A549 (cell line): ENCODE measurements at regions not wholly inside any gene's neighbourhood (a gene's known extent, or its start where the extent isn't known, plus 50 kb on each side); places are given as distances from the start of the nearest gene placed in this dataset.
A peak's percentile ranks its signal among the peaks of the same experiment; 100 is the strongest.

ENCODE experiments used
- ATAC-seq, 2 experiments: fragments of 200-7000 bp in 1 of 2; fragments of >200 bp in 1 of 2; cut with Nextera tagmentation in 1 of 2; cut with Tn5 transposase in 1 of 2; 3 replicates each; pipeline versions ENCODE4 v1.8.0 to v1.9.1; 2018 to 2020; ENCODE audit warnings: mild to moderate bottlenecking in 1 of 2, moderate library complexity in 1 of 2
- CTCF ChIA-PET: fragments of 300-600 bp; sonication (Branson Sonifier 250); formaldehyde crosslinking; extraction: SDS; loops from one replicate; lab custom pipeline; 2021; ENCODE audit warnings: antibody characterized with exemption, inconsistent platforms; lab: Yijun Ruan, JAX
- POLR2A ChIA-PET: fragments of 350-600 bp; formaldehyde crosslinking; extraction: SDS; loops from one replicate; lab custom pipeline; 2021; ENCODE audit warnings: antibody characterized with exemption, inconsistent platforms; lab: Yijun Ruan, JAX
- DNase-seq, 2 experiments: peaks; one replicate each; pipeline versions ENCODE4 v3.0.0 to v3.0.0-alpha.2; 2011 to 2016; ENCODE audit warnings: low read depth in 1 of 2, low spot score in 1 of 2
- FAIRE-seq: peaks from 2 replicates; lab custom pipeline; 2011; peaks lifted over from hg19 to GRCh38; lab: Jason Lieb, UNC
- H3K27ac ChIP-seq, 2 experiments: fragments of >200 bp; sonication (Bioruptor Twin); formaldehyde crosslinking; 3 replicates each; pipeline ENCODE4 v1.5.1; 2016 to 2017
- H3K4me1 ChIP-seq: fragments of >200 bp; sonication (Bioruptor Twin); formaldehyde crosslinking; 3 replicates; pipeline ENCODE4 v1.6.1; 2016
- H3K4me2 ChIP-seq: fragments of >200 bp; sonication (Bioruptor Twin); formaldehyde crosslinking; 3 replicates; pipeline ENCODE4 v1.6.1; 2016
- H3K4me3 ChIP-seq: fragments of >200 bp; sonication (Bioruptor Twin); formaldehyde crosslinking; 3 replicates; pipeline ENCODE4 v1.5.1; 2016
- H3K9me3 ChIP-seq: fragments of >200 bp; sonication (Bioruptor Twin); formaldehyde crosslinking; 3 replicates; pipeline ENCODE4 v1.6.1; 2016
- BCL3 ChIP-seq: fragments of >200 bp; sonication (Bioruptor Twin); formaldehyde crosslinking; IDR thresholded peaks from 3 replicates; pipeline ENCODE4 v1.6.1; 2016
- BHLHE40 ChIP-seq: IDR thresholded peaks from 2 replicates; pipeline ENCODE4 v1.6.1; 2012; ENCODE audit warnings: low read depth, low read length, inconsistent platforms
- CBX2 ChIP-seq: fragments of 200-600 bp; sonication (generic); IDR thresholded peaks from 2 replicates; pipeline ENCODE4 v1.6.1; 2016; ENCODE audit warnings: low read depth, mild to moderate bottlenecking, borderline replicate concordance
- CHD4 ChIP-seq: fragments of 200-600 bp; sonication (generic); IDR thresholded peaks from 2 replicates; pipeline ENCODE4 v1.6.1; 2016; ENCODE audit warnings: antibody characterized with exemption, mild to moderate bottlenecking, borderline replicate concordance
- CTCF ChIP-seq: fragments of >200 bp; sonication (Bioruptor Twin); formaldehyde crosslinking; IDR thresholded peaks from 3 replicates; pipeline ENCODE4 v1.5.1; 2016
- EHF ChIP-seq: fragments of 250-450 bp; sonication (Bioruptor Pico); IDR thresholded peaks from 2 replicates; pipeline ENCODE4 v1.5.0; 2020; ENCODE audit warnings: mild to moderate bottlenecking
- EHMT2 ChIP-seq: fragments of 200-600 bp; sonication (generic); IDR thresholded peaks from 2 replicates; pipeline ENCODE4 v1.6.1; 2016; ENCODE audit warnings: antibody characterized with exemption, low read depth, mild to moderate bottlenecking, moderate library complexity
- ELK1 ChIP-seq: fragments of 150-350 bp; IDR thresholded peaks from 2 replicates; pipeline ENCODE4 v1.6.1; 2014; ENCODE audit warnings: low read depth, mild to moderate bottlenecking, low read length
- FOSB ChIP-seq: fragments of 250-450 bp; sonication (Bioruptor Pico); IDR thresholded peaks from 2 replicates; pipeline ENCODE4 v1.5.0; 2020; ENCODE audit warnings: mild to moderate bottlenecking, moderate library complexity
- FOSL2 ChIP-seq, 2 experiments: fragments of 450-650 bp in 1 of 2; fragments of >200 bp in 1 of 2; sonication (Bioruptor Twin) in 1 of 2; formaldehyde crosslinking; IDR thresholded peaks; 2 replicates each; pipeline versions ENCODE4 v1.5.0 to v1.6.1; 2016 to 2020; ENCODE audit warnings: mild to moderate bottlenecking in 1 of 2, moderate library complexity in 1 of 2
- GATA3 ChIP-seq: IDR thresholded peaks from 2 replicates; pipeline ENCODE4 v1.6.1; 2012; ENCODE audit warnings: borderline replicate concordance
- HES2 ChIP-seq: fragments of >200 bp; sonication (Bioruptor Twin); formaldehyde crosslinking; IDR thresholded peaks from 2 replicates; pipeline ENCODE4 v1.6.1; 2016
- HEYL ChIP-seq: fragments of 250-450 bp; sonication (Bioruptor Pico); IDR thresholded peaks from 2 replicates; pipeline ENCODE4 v1.8.0; 2021; ENCODE audit warnings: mild to moderate bottlenecking, moderate library complexity
- HMGXB4 ChIP-seq: fragments of 250-450 bp; sonication (Bioruptor Pico); IDR thresholded peaks from 2 replicates; pipeline ENCODE4 v1.5.0; 2021; ENCODE audit warnings: mild to moderate bottlenecking, moderate library complexity, borderline replicate concordance
- JUN ChIP-seq, 2 experiments: fragments of >200 bp; sonication (Bioruptor Twin); formaldehyde crosslinking; IDR thresholded peaks; 2 replicates in 1 of 2; 3 replicates in 1 of 2; pipeline ENCODE4 v1.6.1; 2016 to 2017
- KDM1A ChIP-seq: fragments of 200-600 bp; sonication (generic); IDR thresholded peaks from 2 replicates; pipeline ENCODE4 v1.6.1; 2016; ENCODE audit warnings: low read depth, mild to moderate bottlenecking
- KDM5A ChIP-seq: fragments of 200-600 bp; sonication (generic); IDR thresholded peaks from 2 replicates; pipeline ENCODE4 v1.6.1; 2016; ENCODE audit warnings: antibody characterized with exemption, mild to moderate bottlenecking
- MAZ ChIP-seq: fragments of 150-350 bp; IDR thresholded peaks from 2 replicates; pipeline ENCODE4 v1.6.1; 2014; ENCODE audit warnings: antibody characterized with exemption, low read depth, low read length, borderline replicate concordance
- MYC ChIP-seq: IDR thresholded peaks from 2 replicates; pipeline ENCODE4 v1.6.1; 2012; ENCODE audit warnings: mild to moderate bottlenecking, inconsistent platforms, low read length, improper control_type of control experiment, borderline replicate concordance
- NFE2L2 ChIP-seq: fragments of 150-350 bp; conservative IDR thresholded peaks from 2 replicates; pipeline ENCODE4 v1.6.1; 2014; ENCODE audit warnings: low read length
- NPAS2 ChIP-seq: fragments of 250-450 bp; sonication (Bioruptor Pico); IDR thresholded peaks from 2 replicates; pipeline ENCODE4 v1.8.0; 2022; ENCODE audit warnings: mild to moderate bottlenecking, moderate library complexity, borderline replicate concordance
- RARB ChIP-seq: fragments of 250-450 bp; sonication (Bioruptor Pico); IDR thresholded peaks from 2 replicates; pipeline ENCODE4 v1.8.0; 2021; ENCODE audit warnings: mild to moderate bottlenecking, moderate library complexity
- RNF2 ChIP-seq: fragments of 200-600 bp; sonication (generic); IDR thresholded peaks from 2 replicates; pipeline ENCODE4 v1.6.1; 2016; ENCODE audit warnings: low read depth, mild to moderate bottlenecking, antibody characterized with exemption, moderate library complexity, borderline replicate concordance
- WGBS: methylation state at CpG from one replicate; pipeline ENCODE4 v1.1.6; 2017; ENCODE audit errors: missing lambda C conversion rate; 5-methylcytosine and 5-hydroxymethylcytosine counted together

- TF ChIP-seq ELK1 (no peak), HES2 (no peak)
Observed at GRCh38 chr12:39145175-39145999, 240.0 kb upstream of the CPNE8 start (continued).

- ChIA-PET POLR2A (no interaction called here), CTCF (interaction anchor here (1.2 to 8.2 kb wide), 2 partner anchors 128 to 132 kb away, joined by 3 to 101 read pairs; no protein-coding TSS in a partner anchor)
- TF ChIP-seq KDM5A (no peak), RNF2 (no peak), RARB (CRISPR knock-in tag) (no peak), HEYL (CRISPR knock-in tag) (no peak), MYC (no peak), EHMT2 (no peak), CBX2 (no peak), FOSB (CRISPR knock-in tag) (no peak), BHLHE40 (no peak), BCL3 (no peak), JUN (IDR thresholded peaks at IDR 0.05) (no peak), NPAS2 (CRISPR knock-in tag) (no peak), CHD4 (no peak), KDM1A (no peak)
- H3K4me1 ChIP-seq = no peaks in the 10 kb centered on the region
- no peaks in the 10 kb centered on the region for H3K9me3 ChIP-seq
- 82% methylated on average over 29 of the region's 41 CpGs for WGBS
- no peak for DNase-seq
- FAIRE-seq = no peak
- ATAC-seq = peak; percentile 24 to 41; a peak in 4 of 6 replicates
- peak overlapping the region; percentile 95 for H3K4me2 ChIP-seq
- H3K27ac ChIP-seq = peak overlapping the region; percentile 74 to 89; a peak in 5 of 6 replicates
- peak overlapping the region; percentile 80 for H3K4me3 ChIP-seq
Observed at GRCh38 chr12:39144613-39145061, 239.2 kb upstream of the CPNE8 start.

GRCh38 chr12:39138268-39138667 is 232.9 kb upstream of the CPNE8 start:
- TF ChIP-seq BHLHE40 = no peak
- no peak for TF ChIP-seq NFE2L2
- no peak for TF ChIP-seq CTCF
- no peak for TF ChIP-seq KDM1A
- no peak for TF ChIP-seq GATA3
- TF ChIP-seq HEYL (CRISPR knock-in tag) = no peak
- no peak for TF ChIP-seq HMGXB4 (CRISPR knock-in tag)
- no peak for TF ChIP-seq EHF (CRISPR knock-in tag)
- no peak for TF ChIP-seq BCL3
- no peak for TF ChIP-seq MAZ
- TF ChIP-seq FOSL2 (IDR thresholded peaks at IDR 0.05) = no peak
- no peak for TF ChIP-seq FOSL2 (CRISPR knock-in tag; IDR thresholded peaks at IDR 0.05)
- Histone ChIP-seq H3K9me3 (no peaks in the 10 kb centered on the region), H3K4me2 (no peak overlapping the region), H3K4me1 (no peaks in the 10 kb centered on the region), H3K27ac (no peak overlapping the region), H3K4me3 (no peak overlapping the region)
- DNase-seq = no peak
- ChIA-PET POLR2A (no interaction called here), CTCF (interaction anchor here (0.6 to 1.2 kb wide), 2 partner anchors 118 to 1425 kb away, joined by 3 to 4 read pairs; no protein-coding TSS in a partner anchor)
- no peak for ATAC-seq
- FAIRE-seq = no peak
- 14% methylated on average over 4 of the region's 4 CpGs for WGBS
